Kasumi-1 (cell line): ENCODE measurements at regions not wholly inside any gene's neighbourhood (a gene's known extent, or its start where the extent isn't known, plus 50 kb on each side); places are given as distances from the start of the nearest gene placed in this dataset.

Source experiments
- DNase-seq, 2 experiments: peaks; one replicate each; lab custom pipeline; 2025; lab: John Stamatoyannopoulos, UW

GRCh38 chr14:84181072-84181471 lies 1348.9 kb upstream of the FLRT2 start:
- no peak for DNase-seq

- no peak for DNase-seq
These were observed 1334.4 kb upstream of the FLRT2 start for GRCh38 chr14:84195514-84195913.

- DNase-seq = no peak
These were observed 1332.2 kb upstream of the FLRT2 start for GRCh38 chr14:84197704-84198103.

GRCh38 chr14:84202486-84202885 lies 1327.5 kb upstream of the FLRT2 start:
- DNase-seq = no peak

GRCh38 chr14:84203896-84204295 lies 1326.0 kb upstream of the FLRT2 start:
- no peak for DNase-seq

GRCh38 chr14:84208451-84208850 lies 1321.5 kb upstream of the FLRT2 start:
- DNase-seq = no peak

- no peak for DNase-seq
These were observed 1320.9 kb upstream of the FLRT2 start for GRCh38 chr14:84209031-84209430.

GRCh38 chr14:84217066-84217465 lies 1312.9 kb upstream of the FLRT2 start:
- DNase-seq = no peak

- DNase-seq = no peak
These were observed 1304.7 kb upstream of the FLRT2 start for GRCh38 chr14:84225268-84225667.

- DNase-seq = no peak
These were observed 1301.2 kb upstream of the FLRT2 start for GRCh38 chr14:84228702-84229101.

- no peak for DNase-seq
These were observed 1295.7 kb upstream of the FLRT2 start for GRCh38 chr14:84234281-84234680.

GRCh38 chr14:84236290-84236689 lies 1293.7 kb upstream of the FLRT2 start:
- DNase-seq = no peak

GRCh38 chr14:84237881-84238280 lies 1292.1 kb upstream of the FLRT2 start:
- no peak for DNase-seq

GRCh38 chr14:84247693-84248092 lies 1282.3 kb upstream of the FLRT2 start:
- DNase-seq = no peak

GRCh38 chr14:84250893-84251292 lies 1279.1 kb upstream of the FLRT2 start:
- DNase-seq = no peak

- no peak for DNase-seq
These were observed 1278.4 kb upstream of the FLRT2 start for GRCh38 chr14:84251411-84252115.

- DNase-seq = no peak
These were observed 1277.2 kb upstream of the FLRT2 start for GRCh38 chr14:84252706-84253105.

- no peak for DNase-seq
These were observed 1276.6 kb upstream of the FLRT2 start for GRCh38 chr14:84253326-84253725.

GRCh38 chr14:84254290-84254689 lies 1275.7 kb upstream of the FLRT2 start:
- no peak for DNase-seq

GRCh38 chr14:84262932-84263331 lies 1267.0 kb upstream of the FLRT2 start:
- no peak for DNase-seq

GRCh38 chr14:84272290-84272721 lies 1257.6 kb upstream of the FLRT2 start:
- no peak for DNase-seq

- DNase-seq = no peak
These were observed 1256.8 kb upstream of the FLRT2 start for GRCh38 chr14:84273181-84273580.

- DNase-seq = no peak
These were observed 1247.3 kb upstream of the FLRT2 start for GRCh38 chr14:84282618-84283017.

- DNase-seq = no peak
These were observed 1241.2 kb upstream of the FLRT2 start for GRCh38 chr14:84288781-84289180.
